T-cell (primary cell): ENCODE measurements at regions not wholly inside any gene's neighbourhood (a gene's known extent, or its start where the extent isn't known, plus 50 kb on each side); places are given as distances from the start of the nearest gene placed in this dataset.

Experiments used
- ATAC-seq, 4 experiments: fragments of 200-7000 bp in 3 of 4; fragments of 150-1000 bp in 1 of 4; cut with Tn5 transposase; replicated peaks in 1 of 4; 1 replicate in 3 of 4; 2 replicates in 1 of 4; pipeline ENCODE4 v1.10.0; 2021; ENCODE audit warnings: moderate library complexity in 3 of 4, mild to moderate bottlenecking in 2 of 4, moderate number of reproducible peaks in 1 of 4
- CTCF ChIA-PET, 2 donors: fragments of 300-600 bp; sonication (Branson Sonifier 250); formaldehyde crosslinking; loops; one replicate each; lab custom pipeline; 2022; ENCODE audit warnings: antibody characterized with exemption in 2 of 2; lab: Charles Lee
- POLR2A ChIA-PET, 2 donors: fragments of 300-600 bp; sonication (Branson Sonifier 250); formaldehyde crosslinking; loops; one replicate each; lab custom pipeline; 2022; ENCODE audit warnings: antibody characterized with exemption in 2 of 2; lab: Charles Lee
- DNase-seq, 35 experiments: peaks; one replicate each; pipeline versions ENCODE4 v3.0.0 to v3.0.0-alpha.2; 2013 to 2023
- H3K27ac ChIP-seq: one replicate; pipeline ENCODE4 v1.5.1; 2013; ENCODE audit warnings: low read length
- H3K27me3 ChIP-seq, 2 experiments: replicated peaks in 1 of 2; 1 replicate in 1 of 2; 2 replicates in 1 of 2; pipeline versions ENCODE4 v1.6.1 to v1.7.0; 2013; ENCODE audit warnings: low read length in 1 of 2, mixed read lengths in 1 of 2; ENCODE audit not compliant: control insufficient read depth in 2 of 2, insufficient read depth in 2 of 2; ENCODE audit errors: extremely low read depth in 1 of 2
- H3K36me3 ChIP-seq, 2 donors: 1 replicate in 1 of 2; 2 replicates in 1 of 2; pipeline versions ENCODE4 v1.6.1 to v1.7.0; 2013; ENCODE audit warnings: low read length in 1 of 2; ENCODE audit not compliant: control insufficient read depth in 2 of 2, insufficient read depth in 1 of 2; ENCODE audit errors: extremely low read depth in 1 of 2
- H3K4me1 ChIP-seq, 2 experiments: 1 replicate in 1 of 2; 2 replicates in 1 of 2; pipeline versions ENCODE4 v1.6.1 to v1.7.0; 2013; ENCODE audit warnings: low read length in 2 of 2, mixed read lengths in 1 of 2; ENCODE audit not compliant: insufficient read depth in 2 of 2, control insufficient read depth in 1 of 2; ENCODE audit errors: extremely low read depth in 1 of 2
- H3K4me3 ChIP-seq, 2 donors: 1 replicate in 1 of 2; 2 replicates in 1 of 2; pipeline versions ENCODE4 v1.5.1 to v1.7.0; 2013; ENCODE audit warnings: mild to moderate bottlenecking in 2 of 2, low read length in 1 of 2, moderate library complexity in 1 of 2; ENCODE audit not compliant: control insufficient read depth in 1 of 2; ENCODE audit errors: extremely low read depth in 1 of 2
- H3K9me3 ChIP-seq: 2 replicates; pipeline ENCODE4 v1.7.0; 2013
- H3K27ac Mint-ChIP-seq, 2 donors: one replicate each; pipeline ENCODE4 v1.8.0; 2020 to 2021; ENCODE audit warnings: mild to moderate bottlenecking in 2 of 2, mixed read lengths in 2 of 2
- H3K27me3 Mint-ChIP-seq, 2 donors: one replicate each; pipeline ENCODE4 v1.8.0; 2021 to 2022; ENCODE audit warnings: mixed read lengths in 2 of 2
- H3K36me3 Mint-ChIP-seq: one replicate; pipeline ENCODE4 v1.8.0; 2021; ENCODE audit warnings: mixed read lengths
- H3K4me1 Mint-ChIP-seq, 3 donors: one replicate each; pipeline ENCODE4 v1.8.0; 2020 to 2022; ENCODE audit warnings: mixed read lengths in 3 of 3, mild to moderate bottlenecking in 1 of 3
- H3K4me3 Mint-ChIP-seq, 3 donors: one replicate each; pipeline ENCODE4 v1.8.0; 2020 to 2022; ENCODE audit warnings: mild to moderate bottlenecking in 3 of 3, mixed read lengths in 3 of 3, moderate library complexity in 3 of 3
- H3K9me3 Mint-ChIP-seq, 3 donors: one replicate each; pipeline ENCODE4 v1.8.0; 2020 to 2022; ENCODE audit warnings: mixed read lengths in 3 of 3
- WGBS: methylation state at CpG from one replicate; pipeline ENCODE4 v1.1.5; 2013; ENCODE audit warnings: missing lambda C conversion rate; ENCODE audit not compliant: insufficient coverage; 5-methylcytosine and 5-hydroxymethylcytosine counted together

DNA sequence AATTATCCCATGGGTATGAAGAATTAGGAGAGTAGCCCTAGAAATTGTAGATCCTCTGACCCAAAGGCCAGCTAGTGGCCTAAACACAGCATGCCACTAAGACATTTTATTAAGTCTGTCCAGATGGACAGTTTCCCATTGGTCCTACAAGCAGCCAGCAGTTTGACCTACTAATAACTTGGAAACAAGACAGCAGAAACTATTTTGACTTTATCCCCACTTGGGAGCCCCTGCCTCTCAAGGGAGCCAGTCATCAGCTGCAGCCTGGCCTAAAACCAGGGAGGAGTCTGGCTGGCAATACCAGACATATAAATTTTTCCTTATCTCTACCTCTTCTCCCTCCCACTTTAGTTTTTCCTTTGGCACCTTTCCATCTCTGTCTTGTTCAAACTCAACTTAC, 222.6 kb upstream of the KCTD3 start:
- Histone ChIP-seq H3K27me3 (no peaks in the 10 kb centered on the region), H3K36me3 (no peaks in the 10 kb centered on the region), H3K4me3 (no peak overlapping the region), H3K27ac (no peak overlapping the region), H3K4me1 (no peaks in the 10 kb centered on the region), H3K9me3 (no peaks in the 10 kb centered on the region)
- ATAC-seq (no peak), DNase-seq (no peak)
- no peaks in the 10 kb centered on the region for H3K4me1 Mint-ChIP-seq
- ChIA-PET POLR2A (no interaction called here), CTCF (no interaction called here)
- no peak overlapping the region for H3K4me3 Mint-ChIP-seq
- no peaks in the 10 kb centered on the region for H3K36me3 Mint-ChIP-seq
- H3K27me3 Mint-ChIP-seq: peaks cover 0 to 5% of the 10 kb centered on the region in 2 donors
- peaks cover 0 to 12% (median 0%) of the 10 kb centered on the region in 3 donors for H3K9me3 Mint-ChIP-seq
- H3K27ac Mint-ChIP-seq: no peak overlapping the region

- Histone ChIP-seq H3K4me3 (no peak overlapping the region), H3K27me3 (no peaks in the 10 kb centered on the region), H3K4me1 (no peaks in the 10 kb centered on the region), H3K36me3 (no peaks in the 10 kb centered on the region), H3K27ac (no peak overlapping the region), H3K9me3 (no peaks in the 10 kb centered on the region)
- Mint-ChIP-seq H3K9me3 (peaks cover 0 to 7% (median 0%) of the 10 kb centered on the region in 3 donors), H3K4me1 (no peaks in the 10 kb centered on the region), H3K36me3 (no peaks in the 10 kb centered on the region), H3K4me3 (no peak overlapping the region), H3K27me3 (no peaks in the 10 kb centered on the region), H3K27ac (no peak overlapping the region)
- ChIA-PET POLR2A (no interaction called here), CTCF (no interaction called here)
- DNase-seq: no peak
- no peak for ATAC-seq
Observed at GRCh38 chr1:215345208-215345607, 221.9 kb upstream of the KCTD3 start.

DNA sequence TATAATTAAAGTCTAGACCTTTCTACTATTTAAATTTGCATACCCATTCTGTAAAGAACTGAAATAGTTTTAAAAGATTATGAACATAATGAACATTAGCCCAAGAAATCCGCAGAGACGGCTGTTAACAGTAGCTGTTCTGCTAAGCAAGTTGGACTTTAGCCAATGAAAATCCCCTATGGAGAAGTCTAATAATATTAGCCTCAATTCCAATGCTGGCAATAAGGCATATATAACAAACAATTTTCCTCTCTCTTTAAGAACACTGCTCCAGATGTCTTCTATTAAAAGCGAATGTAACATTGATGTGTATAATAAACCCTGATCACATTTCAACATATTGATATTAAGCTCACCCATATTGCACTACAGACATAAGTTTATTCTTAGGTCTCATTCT, 221.3 kb upstream of the KCTD3 start:
- H3K36me3 ChIP-seq: no peaks in the 10 kb centered on the region
- no CpG with 5 or more reads among the region's 3 CpGs for WGBS
- H3K27ac ChIP-seq: no peak overlapping the region
- no peak overlapping the region for H3K27ac Mint-ChIP-seq
- no peaks in the 10 kb centered on the region for H3K4me1 ChIP-seq
- H3K9me3 ChIP-seq: no peaks in the 10 kb centered on the region
- H3K4me1 Mint-ChIP-seq: no peaks in the 10 kb centered on the region
- H3K4me3 Mint-ChIP-seq: no peak overlapping the region
- H3K27me3 ChIP-seq: no peaks in the 10 kb centered on the region
- POLR2A ChIA-PET: interaction anchor here in 1 of 2 donors (0.9 kb wide), 1 partner anchor 30 kb away, joined by 3 read pairs; no protein-coding TSS in a partner anchor
- H3K36me3 Mint-ChIP-seq: no peaks in the 10 kb centered on the region
- ATAC-seq: no peak
- H3K27me3 Mint-ChIP-seq: peaks cover 0 to 2% of the 10 kb centered on the region in 2 donors
- no peak overlapping the region for H3K4me3 ChIP-seq
- CTCF ChIA-PET: no interaction called here
- DNase-seq: no peak
- peaks cover 0 to 4% (median 0%) of the 10 kb centered on the region in 3 donors for H3K9me3 Mint-ChIP-seq

- Mint-ChIP-seq H3K9me3 (peaks cover 5 to 12% (median 7%) of the 10 kb centered on the region in 3 donors), H3K27me3 (no peaks in the 10 kb centered on the region), H3K4me3 (no peak overlapping the region), H3K4me1 (peaks cover 0 to 3% (median 3%) of the 10 kb centered on the region in 3 donors), H3K36me3 (no peaks in the 10 kb centered on the region), H3K27ac (no peak overlapping the region)
- Histone ChIP-seq H3K27me3 (no peaks in the 10 kb centered on the region), H3K9me3 (no peaks in the 10 kb centered on the region), H3K36me3 (no peaks in the 10 kb centered on the region), H3K4me3 (no peak overlapping the region), H3K27ac (no peak overlapping the region), H3K4me1 (no peaks in the 10 kb centered on the region)
- ChIA-PET POLR2A (no interaction called here), CTCF (no interaction called here)
- DNase-seq: no peak
- ATAC-seq: no peak
- no CpG with 5 or more reads among the region's 2 CpGs for WGBS
Observed at GRCh38 chr1:215357901-215358300, 209.2 kb upstream of the KCTD3 start.

GRCh38 chr1:215358356-215358755, 208.7 kb upstream of the KCTD3 start:
- H3K27ac ChIP-seq: no peak overlapping the region
- no peaks in the 10 kb centered on the region for H3K27me3 Mint-ChIP-seq
- H3K4me1 ChIP-seq: no peaks in the 10 kb centered on the region
- H3K36me3 Mint-ChIP-seq: no peaks in the 10 kb centered on the region
- H3K27me3 ChIP-seq: no peaks in the 10 kb centered on the region
- H3K9me3 ChIP-seq: no peaks in the 10 kb centered on the region
- CTCF ChIA-PET: no interaction called here
- H3K4me3 ChIP-seq: no peak overlapping the region
- H3K27ac Mint-ChIP-seq: no peak overlapping the region
- WGBS: 7% methylated on average over 1 of the region's 1 CpG
- DNase-seq: no peak
- no peak overlapping the region for H3K4me3 Mint-ChIP-seq
- ATAC-seq: no peak
- H3K36me3 ChIP-seq: no peaks in the 10 kb centered on the region
- peaks cover 0 to 3% (median 3%) of the 10 kb centered on the region in 3 donors for H3K4me1 Mint-ChIP-seq
- POLR2A ChIA-PET: no interaction called here
- H3K9me3 Mint-ChIP-seq: peaks cover 5 to 12% (median 7%) of the 10 kb centered on the region in 3 donors

- Histone ChIP-seq H3K4me1 (no peaks in the 10 kb centered on the region), H3K27me3 (no peaks in the 10 kb centered on the region), H3K36me3 (no peaks in the 10 kb centered on the region), H3K4me3 (no peak overlapping the region), H3K27ac (no peak overlapping the region), H3K9me3 (no peaks in the 10 kb centered on the region)
- H3K36me3 Mint-ChIP-seq: no peaks in the 10 kb centered on the region
- no peaks in the 10 kb centered on the region for H3K4me1 Mint-ChIP-seq
- no peak overlapping the region for H3K27ac Mint-ChIP-seq
- ATAC-seq: no peak
- no peaks in the 10 kb centered on the region for H3K27me3 Mint-ChIP-seq
- peaks cover 6 to 12% (median 7%) of the 10 kb centered on the region in 3 donors for H3K9me3 Mint-ChIP-seq
- no peak overlapping the region for H3K4me3 Mint-ChIP-seq
- DNase-seq: no peak
- POLR2A ChIA-PET: interaction anchor here in 1 of 2 donors (0.6 kb wide), 1 partner anchor 650 kb away, joined by 3 read pairs; no protein-coding TSS in a partner anchor
- CTCF ChIA-PET: no interaction called here
Observed at GRCh38 chr1:215360031-215360430, 207.1 kb upstream of the KCTD3 start.

DNA sequence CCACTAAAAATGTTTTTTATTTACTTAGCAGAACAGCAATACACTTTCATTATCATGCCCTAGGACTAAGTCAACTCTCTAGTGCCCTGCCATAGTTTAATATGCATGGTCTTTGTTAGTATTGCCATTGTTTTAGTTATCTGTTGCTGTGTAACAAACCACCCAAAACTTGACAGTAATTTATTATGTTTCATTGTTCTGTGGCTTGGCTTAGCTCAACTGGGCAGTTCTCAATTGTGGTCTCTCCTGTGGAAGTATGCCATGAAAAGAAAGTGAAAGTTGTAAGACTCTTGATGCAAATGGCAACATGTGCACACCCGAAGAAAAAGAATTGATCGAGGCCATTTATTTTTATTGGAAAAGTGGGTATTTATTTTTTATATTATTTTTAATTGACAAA, 206.3 kb upstream of the KCTD3 start:
- Histone ChIP-seq H3K27ac (no peak overlapping the region), H3K36me3 (no peaks in the 10 kb centered on the region), H3K27me3 (no peaks in the 10 kb centered on the region), H3K4me1 (no peaks in the 10 kb centered on the region), H3K9me3 (no peaks in the 10 kb centered on the region), H3K4me3 (no peak overlapping the region)
- H3K27ac Mint-ChIP-seq: no peak overlapping the region
- WGBS: no CpG with 5 or more reads among the region's 2 CpGs
- peaks cover 6 to 12% (median 7%) of the 10 kb centered on the region in 3 donors for H3K9me3 Mint-ChIP-seq
- no peaks in the 10 kb centered on the region for H3K36me3 Mint-ChIP-seq
- DNase-seq (no peak), ATAC-seq (no peak)
- POLR2A ChIA-PET: no interaction called here
- H3K4me1 Mint-ChIP-seq: no peaks in the 10 kb centered on the region
- CTCF ChIA-PET: no interaction called here
- H3K4me3 Mint-ChIP-seq: no peak overlapping the region
- H3K27me3 Mint-ChIP-seq: no peaks in the 10 kb centered on the region
